HG03378 (cell line): ENCODE measurements at regions not wholly inside any gene's neighbourhood (a gene's known extent, or its start where the extent isn't known, plus 50 kb on each side); places are given as distances from the start of the nearest gene placed in this dataset.

Experiments
- ATAC-seq: cut with Tn5 transposase; IDR thresholded peaks from one replicate; pipeline ENCODE4 v1.9.1; 2021; ENCODE audit warnings: mild to moderate bottlenecking, moderate library complexity; ENCODE audit not compliant: unreplicated experiment

- no peak for ATAC-seq
These were observed 198.4 kb upstream of the PARD3B start for GRCh38 chr2:204346906-204347305.

GRCh38 chr2:204353823-204354222, 191.5 kb upstream of the PARD3B start:
- no peak for ATAC-seq

GRCh38 chr2:204354442-204354856, 190.8 kb upstream of the PARD3B start:
- no peak for ATAC-seq

GRCh38 chr2:204355688-204356087, 189.6 kb upstream of the PARD3B start:
- ATAC-seq, result no peak

GRCh38 chr2:204356151-204356641, 189.1 kb upstream of the PARD3B start:
- no peak for ATAC-seq

- ATAC-seq, result no peak
These were observed 188.0 kb upstream of the PARD3B start for GRCh38 chr2:204357286-204357685.

GRCh38 chr2:204359076-204359475, 186.2 kb upstream of the PARD3B start:
- ATAC-seq, result no peak

- ATAC-seq, result no peak
These were observed 184.9 kb upstream of the PARD3B start for GRCh38 chr2:204360218-204361007.

- no peak for ATAC-seq
These were observed 183.5 kb upstream of the PARD3B start for GRCh38 chr2:204361738-204362137.

- no peak for ATAC-seq
These were observed 182.7 kb upstream of the PARD3B start for GRCh38 chr2:204362581-204362980.

GRCh38 chr2:204363513-204363912, 181.8 kb upstream of the PARD3B start:
- ATAC-seq, result no peak

GRCh38 chr2:204364860-204365535, 180.3 kb upstream of the PARD3B start:
- no peak for ATAC-seq

- no peak for ATAC-seq
These were observed 179.5 kb upstream of the PARD3B start for GRCh38 chr2:204365811-204366210.

GRCh38 chr2:204367466-204367865, 177.8 kb upstream of the PARD3B start:
- no peak for ATAC-seq

- no peak for ATAC-seq
These were observed 175.0 kb upstream of the PARD3B start for GRCh38 chr2:204370172-204370718.

- ATAC-seq, result no peak
These were observed 171.3 kb upstream of the PARD3B start for GRCh38 chr2:204373942-204374341.

GRCh38 chr2:204380141-204380881, 165.0 kb upstream of the PARD3B start:
- ATAC-seq, result no peak

- no peak for ATAC-seq
These were observed 158.6 kb upstream of the PARD3B start for GRCh38 chr2:204386668-204387067.

- no peak for ATAC-seq
These were observed 156.2 kb upstream of the PARD3B start for GRCh38 chr2:204389120-204389519.

GRCh38 chr2:204389856-204390255, 155.4 kb upstream of the PARD3B start:
- no peak for ATAC-seq

- no peak for ATAC-seq
These were observed 149.7 kb upstream of the PARD3B start for GRCh38 chr2:204395539-204395938.
